CD14-positive monocyte (primary cell): ENCODE measurements at regions not wholly inside any gene's neighbourhood (a gene's known extent, or its start where the extent isn't known, plus 50 kb on each side); places are given as distances from the start of the nearest gene placed in this dataset.
"Not testable (repeated sequence)": the region's sequence is repeated elsewhere in the genome, so short reads cannot be mapped to it uniquely, and the experiment has no call there.

Experiments used
- DNase-seq, 3 donors: peaks; one replicate each; pipeline ENCODE4 v3.0.0-alpha.2; 2011 to 2022
- H2AFZ ChIP-seq: 2 replicates; pipeline ENCODE4 v1.6.0; 2012; ENCODE audit warnings: mild to moderate bottlenecking, low read depth, low read length, inconsistent platforms; ENCODE audit not compliant: insufficient read depth, poor library complexity, severe bottlenecking
- H3K27ac ChIP-seq, 2 donors: 1 replicate in 1 of 2; 2 replicates in 1 of 2; pipeline ENCODE4 v1.5.1; 2012 to 2013; ENCODE audit warnings: low read length in 2 of 2, control low read depth in 1 of 2, inconsistent platforms in 1 of 2, low read depth in 1 of 2, mild to moderate bottlenecking in 1 of 2
- H3K27me3 ChIP-seq, 2 donors: one replicate each; pipeline versions ENCODE4 v1.6.0 to v1.6.1; 2011 to 2013; ENCODE audit warnings: low read length in 2 of 2; ENCODE audit not compliant: control insufficient read depth in 2 of 2, insufficient read depth in 2 of 2
- H3K36me3 ChIP-seq, 2 donors: replicated peaks in 1 of 2; 1 replicate in 1 of 2; 2 replicates in 1 of 2; pipeline versions ENCODE4 v1.5.1 to v1.6.1; 2012 to 2013; ENCODE audit warnings: low read length in 2 of 2, control low read depth in 1 of 2, inconsistent platforms in 1 of 2, mild to moderate bottlenecking in 1 of 2; ENCODE audit not compliant: insufficient read depth in 2 of 2, control insufficient read depth in 1 of 2
- H3K4me1 ChIP-seq, 2 donors: 1 replicate in 1 of 2; 2 replicates in 1 of 2; pipeline versions ENCODE4 v1.5.1 to v1.6.1; 2012 to 2013; ENCODE audit warnings: low read length in 2 of 2, control low read depth in 1 of 2, inconsistent platforms in 1 of 2, mild to moderate bottlenecking in 1 of 2, moderate library complexity in 1 of 2; ENCODE audit not compliant: insufficient read depth in 2 of 2, control insufficient read depth in 1 of 2
- H3K4me2 ChIP-seq: replicated peaks from 2 replicates; pipeline ENCODE3; 2012; ENCODE audit warnings: low read length, moderate library complexity, mild to moderate bottlenecking; ENCODE audit not compliant: poor library complexity, severe bottlenecking; ENCODE audit errors: extremely low read depth
- H3K4me3 ChIP-seq, 3 experiments: fragments of 200-600 bp in 1 of 3; sonication (generic) in 1 of 3; replicated peaks in 1 of 3; 1 replicate in 2 of 3; 2 replicates in 1 of 3; pipeline ENCODE4 v1.5.1; 2011 to 2013; ENCODE audit warnings: low read length in 3 of 3, mild to moderate bottlenecking in 3 of 3, control low read depth in 2 of 3, low read depth in 2 of 3, inconsistent platforms in 1 of 3, moderate library complexity in 1 of 3
- H3K79me2 ChIP-seq: 2 replicates; pipeline ENCODE4 v1.6.0; 2012; ENCODE audit warnings: mild to moderate bottlenecking, control low read depth, inconsistent platforms, low read length, moderate library complexity; ENCODE audit not compliant: insufficient read depth
- H3K9ac ChIP-seq: 2 replicates; pipeline ENCODE4 v1.6.0; 2017; ENCODE audit warnings: low read length, mild to moderate bottlenecking; ENCODE audit not compliant: insufficient read depth, poor library complexity, severe bottlenecking
- H3K9me3 ChIP-seq, 2 donors: replicated peaks in 1 of 2; 1 replicate in 1 of 2; 2 replicates in 1 of 2; pipeline versions ENCODE4 v1.5.1 to v1.6.1; 2012 to 2013; ENCODE audit warnings: low read length in 2 of 2, control low read depth in 1 of 2; ENCODE audit not compliant: control insufficient read depth in 1 of 2, insufficient read depth in 1 of 2
- H4K20me1 ChIP-seq: 2 replicates; pipeline ENCODE4 v1.6.0; 2012; ENCODE audit warnings: mild to moderate bottlenecking, low read length, control low read depth, moderate library complexity; ENCODE audit not compliant: insufficient read depth
- H3K27ac Mint-ChIP-seq, 7 donors: one replicate each; pipeline ENCODE4 v1.8.0; 2020; ENCODE audit warnings: mild to moderate bottlenecking in 7 of 7, mixed read lengths in 7 of 7, moderate library complexity in 6 of 7, inconsistent platforms in 2 of 7
- H3K27me3 Mint-ChIP-seq, 3 donors: one replicate each; pipeline ENCODE4 v1.8.0; 2021 to 2022; ENCODE audit warnings: low read depth in 3 of 3, mild to moderate bottlenecking in 3 of 3, mixed read lengths in 3 of 3, moderate library complexity in 3 of 3, inconsistent platforms in 1 of 3
- H3K36me3 Mint-ChIP-seq, 2 donors: one replicate each; pipeline ENCODE4 v1.8.0; 2020; ENCODE audit warnings: mixed read lengths in 2 of 2, inconsistent platforms in 1 of 2, mild to moderate bottlenecking in 1 of 2
- H3K4me1 Mint-ChIP-seq: one replicate; pipeline ENCODE4 v1.8.0; 2020; ENCODE audit warnings: mild to moderate bottlenecking, mixed read lengths
- H3K4me3 Mint-ChIP-seq, 2 donors: one replicate each; pipeline ENCODE4 v1.8.0; 2020; ENCODE audit warnings: mild to moderate bottlenecking in 2 of 2, mixed read lengths in 2 of 2, moderate library complexity in 1 of 2
- H3K9me3 Mint-ChIP-seq, 7 donors: one replicate each; pipeline ENCODE4 v1.8.0; 2020 to 2022; ENCODE audit warnings: mixed read lengths in 7 of 7, mild to moderate bottlenecking in 6 of 7, moderate library complexity in 6 of 7, inconsistent platforms in 2 of 7
- WGBS: methylation state at CpG from one replicate; pipeline ENCODE4 v1.1.5; 2013; ENCODE audit warnings: missing lambda C conversion rate; ENCODE audit not compliant: insufficient coverage; 5-methylcytosine and 5-hydroxymethylcytosine counted together
- intact Hi-C, 2 donors: fragments of 100-400 bp; cut with micrococcal nuclease; formaldehyde crosslinking; loops; one replicate each; pipeline versions ENCODE4 v1.15.0 to v1.15.1; 2023
- TF ChIP-seq, protein P1 (sequence below): fragments of 200-600 bp; IDR thresholded peaks from one replicate; pipeline ENCODE4 v1.8.0; 2022; ENCODE audit warnings: antibody characterized with exemption, mild to moderate bottlenecking

DNA sequence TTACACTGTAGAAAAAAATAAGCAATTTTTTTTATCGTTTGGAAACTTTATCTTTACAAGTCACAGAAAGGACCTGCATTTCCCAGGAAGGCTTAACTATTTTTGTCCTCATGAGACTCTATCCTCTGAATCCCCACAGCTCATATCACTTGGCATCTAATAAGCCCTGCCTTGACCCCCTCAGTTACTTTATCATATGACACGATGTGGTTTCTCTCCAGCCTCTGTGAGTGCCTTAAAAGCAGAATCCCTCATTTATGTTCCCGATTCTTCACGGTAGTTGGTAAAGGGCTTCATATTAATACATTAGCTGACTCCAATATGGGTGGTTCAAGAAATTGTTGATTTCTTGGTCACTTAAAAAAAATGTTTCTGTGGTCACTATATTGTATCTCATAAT is 296.6 kb upstream of the GRAMD2B start:
- intact Hi-C loops = no loop called here
- Mint-ChIP-seq H3K9me3 (peaks cover 0 to 8% (median 4%) of the 10 kb centered on the region in 7 donors), H3K4me3 (no peak overlapping the region), H3K36me3 (no peaks in the 10 kb centered on the region), H3K4me1 (no peaks in the 10 kb centered on the region), H3K27me3 (no peaks in the 10 kb centered on the region), H3K27ac (no peak overlapping the region)
- Histone ChIP-seq H3K4me3 (no peak overlapping the region), H2AFZ (no peak overlapping the region), H3K9ac (no peak overlapping the region), H3K9me3 (peaks cover 9 to 24% of the 10 kb centered on the region in 2 donors), H3K4me2 (no peak overlapping the region), H3K36me3 (no peaks in the 10 kb centered on the region), H3K4me1 (no peaks in the 10 kb centered on the region), H3K27me3 (no peaks in the 10 kb centered on the region), H4K20me1 (no peaks in the 10 kb centered on the region), H3K79me2 (no peaks in the 10 kb centered on the region), H3K27ac (no peak overlapping the region)
- WGBS = no CpG with 5 or more reads among the region's 4 CpGs
- TF ChIP-seq, protein P1, sequence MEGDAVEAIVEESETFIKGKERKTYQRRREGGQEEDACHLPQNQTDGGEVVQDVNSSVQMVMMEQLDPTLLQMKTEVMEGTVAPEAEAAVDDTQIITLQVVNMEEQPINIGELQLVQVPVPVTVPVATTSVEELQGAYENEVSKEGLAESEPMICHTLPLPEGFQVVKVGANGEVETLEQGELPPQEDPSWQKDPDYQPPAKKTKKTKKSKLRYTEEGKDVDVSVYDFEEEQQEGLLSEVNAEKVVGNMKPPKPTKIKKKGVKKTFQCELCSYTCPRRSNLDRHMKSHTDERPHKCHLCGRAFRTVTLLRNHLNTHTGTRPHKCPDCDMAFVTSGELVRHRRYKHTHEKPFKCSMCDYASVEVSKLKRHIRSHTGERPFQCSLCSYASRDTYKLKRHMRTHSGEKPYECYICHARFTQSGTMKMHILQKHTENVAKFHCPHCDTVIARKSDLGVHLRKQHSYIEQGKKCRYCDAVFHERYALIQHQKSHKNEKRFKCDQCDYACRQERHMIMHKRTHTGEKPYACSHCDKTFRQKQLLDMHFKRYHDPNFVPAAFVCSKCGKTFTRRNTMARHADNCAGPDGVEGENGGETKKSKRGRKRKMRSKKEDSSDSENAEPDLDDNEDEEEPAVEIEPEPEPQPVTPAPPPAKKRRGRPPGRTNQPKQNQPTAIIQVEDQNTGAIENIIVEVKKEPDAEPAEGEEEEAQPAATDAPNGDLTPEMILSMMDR = no peak
- no peak for DNase-seq

- H3K27me3 ChIP-seq, intact Hi-C loops, H3K27ac Mint-ChIP-seq, DNase-seq, H3K4me1 ChIP-seq, H3K4me3 Mint-ChIP-seq, H2AFZ ChIP-seq, H3K4me1 Mint-ChIP-seq, H4K20me1 ChIP-seq, H3K79me2 ChIP-seq, H3K27ac ChIP-seq, H3K36me3 Mint-ChIP-seq, H3K36me3 ChIP-seq, H3K4me2 ChIP-seq, H3K4me3 ChIP-seq, H3K9ac ChIP-seq, H3K27me3 Mint-ChIP-seq: not testable (repeated sequence)
- WGBS = 95% methylated on average over 2 of the region's 2 CpGs
- H3K9me3 ChIP-seq = peaks cover 9 to 24% of the 10 kb centered on the region in 2 donors
- peaks cover 0 to 10% (median 4%) of the 10 kb centered on the region in 7 donors for H3K9me3 Mint-ChIP-seq
Observed at GRCh38 chr5:126127371-126127770, 295.8 kb upstream of the GRAMD2B start.
